CD4-positive, alpha-beta T cell treated with Interferon alpha-2 for 1 hour (primary cell): ENCODE measurements at regions not wholly inside any gene's neighbourhood (a gene's known extent, or its start where the extent isn't known, plus 50 kb on each side); places are given as distances from the start of the nearest gene placed in this dataset.

Source experiments
- DNase-seq, 2 donors: peaks; one replicate each; pipeline ENCODE4 v3.0.0-alpha.2; 2020 to 2022

GRCh38 chr18:34647251-34647650 is 62.8 kb upstream of the DTNA start:
- no peak for DNase-seq

DNA sequence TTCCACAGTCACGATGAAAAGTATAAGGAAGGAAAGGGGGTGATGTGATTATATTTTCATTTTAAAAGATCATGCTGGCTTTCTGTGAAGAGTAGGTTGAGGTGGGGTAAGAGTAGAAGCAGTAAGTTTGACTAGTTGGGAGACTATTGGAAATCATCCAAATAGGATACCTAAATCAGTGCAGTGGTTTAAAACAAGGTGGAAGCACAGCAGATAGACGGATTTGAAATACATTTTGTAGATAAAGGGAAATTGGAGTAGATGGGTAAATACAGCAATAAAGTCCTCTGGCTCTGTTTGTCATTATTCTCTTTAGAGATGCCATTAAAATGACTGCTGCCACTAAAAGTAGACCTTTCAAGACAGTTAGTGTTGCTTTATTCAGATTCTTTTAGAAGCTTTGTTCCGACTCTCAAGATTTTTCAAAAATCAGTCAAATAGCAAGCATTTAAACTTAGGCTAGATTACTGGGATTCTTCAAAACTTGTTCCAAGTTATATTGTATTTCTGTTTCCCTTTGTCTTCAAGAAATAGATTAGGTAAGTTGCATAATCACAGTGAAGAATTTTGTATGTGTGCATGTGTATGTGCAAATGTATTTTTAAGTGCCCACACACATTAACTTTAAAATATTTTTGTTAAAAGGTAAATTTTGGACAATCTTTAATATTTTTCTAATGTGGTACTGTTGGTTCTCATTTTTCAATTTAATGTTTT is 61.7 kb upstream of the DTNA start:
- no peak for DNase-seq

GRCh38 chr18:34649080-34649479 is 61.0 kb upstream of the DTNA start:
- DNase-seq: no peak

DNA sequence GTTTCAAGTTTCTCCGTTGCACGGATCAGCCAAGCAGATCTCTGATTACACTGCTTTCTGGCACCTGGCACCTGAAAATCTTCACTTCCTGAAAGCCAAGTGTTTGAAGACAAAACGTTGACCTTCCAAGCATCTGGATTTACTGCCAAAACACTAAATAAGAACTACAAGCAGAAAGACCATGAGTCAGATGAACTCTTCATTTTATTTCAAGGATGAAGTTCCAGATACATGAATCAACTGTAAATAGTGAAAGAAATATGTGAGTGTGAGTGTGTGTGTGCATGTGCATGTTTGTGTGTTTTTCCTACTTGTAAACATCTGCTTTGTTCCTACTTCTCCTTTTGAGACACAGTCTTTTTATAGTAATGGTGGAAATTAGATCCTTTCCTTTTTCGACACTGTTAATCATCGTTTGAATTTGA is 60.0 kb upstream of the DTNA start:
- no peak for DNase-seq

DNA sequence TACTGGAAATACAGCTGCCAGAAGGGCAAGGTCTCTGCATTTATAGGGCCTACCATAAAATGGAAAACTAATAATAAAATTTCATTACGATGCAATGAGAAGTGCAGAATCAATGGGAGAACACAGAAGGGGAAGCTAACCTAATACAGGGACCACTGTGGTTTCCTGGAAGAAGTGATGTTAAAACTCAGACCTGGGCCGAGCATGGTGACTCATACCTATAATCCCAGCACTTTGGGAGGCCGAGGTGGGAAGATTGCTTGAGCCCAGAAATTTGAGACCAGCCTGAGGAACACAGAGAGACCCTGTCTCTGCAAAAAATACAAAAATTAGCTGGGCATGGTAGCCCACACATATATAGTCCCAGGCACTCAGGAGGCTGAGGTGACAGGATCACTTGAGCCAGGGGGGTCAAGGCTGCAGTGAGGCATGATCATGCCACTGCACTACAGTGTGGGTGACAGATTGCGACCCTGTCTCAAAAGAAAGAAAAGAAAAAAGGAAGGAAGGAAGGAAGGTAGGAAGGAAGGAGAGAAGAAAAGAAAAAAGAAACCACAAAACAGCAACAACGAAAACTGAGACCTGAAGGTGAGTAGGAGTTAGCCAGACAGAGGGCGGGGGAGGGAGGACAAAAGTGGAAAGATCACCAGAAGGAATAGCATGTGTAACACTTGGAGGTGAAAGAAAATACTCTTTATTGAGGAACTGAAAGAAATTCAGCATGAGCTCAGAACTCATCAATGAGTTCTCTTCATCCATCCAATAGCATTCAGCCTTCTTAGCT is 58.3 kb upstream of the DTNA start:
- no peak for DNase-seq

GRCh38 chr18:34655131-34655530 is 55.0 kb upstream of the DTNA start:
- DNase-seq: no peak

- no peak for DNase-seq
These were observed 52.1 kb upstream of the DTNA start for GRCh38 chr18:34657860-34658500.

DNA sequence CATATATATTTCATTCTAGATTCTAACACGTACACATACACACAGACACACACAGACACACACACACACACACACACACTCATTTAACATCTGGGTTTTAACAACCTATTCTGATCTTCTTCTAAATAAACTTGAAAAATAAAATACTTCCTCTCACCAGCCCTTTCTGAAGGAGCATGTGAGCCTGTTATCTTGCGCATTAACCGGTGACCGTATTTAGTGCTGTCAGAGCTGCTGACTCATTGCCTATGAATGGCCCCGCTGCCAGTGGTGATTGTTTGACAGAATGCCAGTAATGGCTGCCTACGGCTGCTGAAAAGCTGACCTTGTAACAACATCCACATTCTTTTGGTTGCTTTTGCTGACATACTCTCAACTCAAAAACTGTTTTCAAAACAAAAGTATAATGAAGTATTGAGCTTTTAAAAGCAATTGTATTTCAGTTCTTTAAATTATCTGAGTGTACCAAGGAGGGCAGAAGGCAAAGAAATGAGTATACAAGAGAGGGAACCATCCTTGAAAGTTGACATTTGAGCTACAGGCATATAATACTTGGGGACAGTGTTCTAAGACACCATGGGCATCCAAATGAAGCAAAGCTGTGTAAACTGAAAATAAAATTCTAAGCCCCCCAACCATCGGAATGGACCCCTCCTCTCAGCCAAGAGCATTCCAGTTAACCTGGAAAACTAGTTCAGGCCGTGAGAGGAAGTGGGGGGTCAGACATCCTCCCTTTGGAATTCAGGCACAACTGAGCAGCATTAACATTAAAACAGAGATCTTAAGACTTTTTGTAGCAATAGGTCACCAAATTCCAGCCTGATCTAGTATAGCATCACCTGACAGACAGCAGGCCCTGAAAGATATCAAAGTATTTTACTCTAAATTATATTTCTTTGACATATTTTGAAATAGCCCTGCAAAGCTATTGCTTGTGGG is 50.2 kb upstream of the DTNA start:
- DNase-seq: no peak
